H9 (cell line): ENCODE measurements at regions not wholly inside any gene's neighbourhood (a gene's known extent, or its start where the extent isn't known, plus 50 kb on each side); places are given as distances from the start of the nearest gene placed in this dataset.

Experiments used
- DNase-seq: peaks from one replicate; pipeline ENCODE4 v3.0.0-alpha.2; 2017
- H2AFZ ChIP-seq: one replicate; pipeline ENCODE4 v1.6.1; 2013; ENCODE audit warnings: mild to moderate bottlenecking, low read length, control low read depth, moderate library complexity
- H2AK5ac ChIP-seq: 2 replicates; pipeline ENCODE4 v1.6.1; 2013; ENCODE audit warnings: low read length, control low read depth, mixed read lengths; ENCODE audit not compliant: insufficient read length
- H2BK120ac ChIP-seq: one replicate; pipeline ENCODE4 v1.6.1; 2013; ENCODE audit warnings: low read depth, mild to moderate bottlenecking, low read length, control low read depth, inconsistent platforms; ENCODE audit not compliant: poor library complexity, severe bottlenecking
- H2BK12ac ChIP-seq: 2 replicates; pipeline ENCODE4 v1.6.1; 2013; ENCODE audit warnings: low read length, control low read depth, mixed read lengths, low read depth; ENCODE audit not compliant: insufficient read length
- H2BK15ac ChIP-seq: 2 replicates; pipeline ENCODE4 v1.6.1; 2013; ENCODE audit warnings: low read depth, low read length, control low read depth
- H2BK20ac ChIP-seq: one replicate; pipeline ENCODE4 v1.6.1; 2013; ENCODE audit warnings: low read depth, mild to moderate bottlenecking, low read length, control low read depth, inconsistent platforms; ENCODE audit not compliant: poor library complexity, severe bottlenecking
- H2BK5ac ChIP-seq: 2 replicates; pipeline ENCODE4 v1.6.1; 2013; ENCODE audit warnings: low read length, control low read depth, mixed read lengths; ENCODE audit not compliant: insufficient read length
- H3K14ac ChIP-seq: 2 replicates; pipeline ENCODE4 v1.6.1; 2013; ENCODE audit warnings: low read length, control low read depth; ENCODE audit not compliant: insufficient read depth
- H3K18ac ChIP-seq: 2 replicates; pipeline ENCODE4 v1.6.1; 2013; ENCODE audit warnings: low read depth, mild to moderate bottlenecking, mixed read lengths, low read length, control low read depth; ENCODE audit not compliant: insufficient read length
- H3K23ac ChIP-seq: 2 replicates; pipeline ENCODE4 v1.6.1; 2013; ENCODE audit warnings: low read length, control low read depth, mixed read lengths, low read depth; ENCODE audit not compliant: insufficient read length
- H3K23me2 ChIP-seq: 2 replicates; pipeline ENCODE4 v1.6.1; 2013; ENCODE audit warnings: low read depth, mild to moderate bottlenecking, mixed read lengths, low read length, control low read depth; ENCODE audit not compliant: insufficient read length, poor library complexity, severe bottlenecking
- H3K27ac ChIP-seq: 2 replicates; pipeline ENCODE4 v1.5.1; 2013; ENCODE audit warnings: low read length, control low read depth, mixed read lengths, low read depth; ENCODE audit not compliant: insufficient read length
- H3K27me3 ChIP-seq: 2 replicates; pipeline ENCODE4 v1.6.1; 2013; ENCODE audit warnings: low read length, control low read depth, inconsistent platforms; ENCODE audit not compliant: insufficient read depth
- H3K4ac ChIP-seq: 2 replicates; pipeline ENCODE4 v1.6.1; 2013; ENCODE audit warnings: low read depth, mild to moderate bottlenecking, control low read depth, inconsistent platforms, low read length, moderate library complexity
- H3K4me1 ChIP-seq: 2 replicates; pipeline ENCODE4 v1.6.1; 2013; ENCODE audit warnings: low read length, control low read depth, inconsistent platforms; ENCODE audit not compliant: insufficient read depth
- H3K4me2 ChIP-seq: 2 replicates; pipeline ENCODE4 v1.6.1; 2013; ENCODE audit warnings: low read length, control low read depth, mixed read lengths; ENCODE audit not compliant: insufficient read length, insufficient read depth
- H3K56ac ChIP-seq: 2 replicates; pipeline ENCODE4 v1.6.1; 2013; ENCODE audit warnings: low read depth, mild to moderate bottlenecking, mixed read lengths, low read length, control low read depth; ENCODE audit not compliant: insufficient read length
- H3K79me1 ChIP-seq: 2 replicates; pipeline ENCODE4 v1.6.1; 2013; ENCODE audit warnings: low read depth, mild to moderate bottlenecking, moderate library complexity, low read length, control low read depth, inconsistent platforms; ENCODE audit not compliant: insufficient read depth, poor library complexity, severe bottlenecking
- H3K79me2 ChIP-seq: 2 replicates; pipeline ENCODE4 v1.6.1; 2013; ENCODE audit warnings: low read length, control low read depth, inconsistent platforms; ENCODE audit not compliant: insufficient read depth
- H3K9ac ChIP-seq: 2 replicates; pipeline ENCODE4 v1.6.1; 2013; ENCODE audit warnings: low read length, control low read depth, mixed read lengths; ENCODE audit not compliant: insufficient read length; ENCODE audit errors: extremely low read depth
- H3K9me3 ChIP-seq: one replicate; pipeline ENCODE4 v1.6.1; 2013; ENCODE audit warnings: low read depth, low read length, inconsistent platforms; ENCODE audit not compliant: control insufficient read depth
- H3T11ph ChIP-seq: one replicate; pipeline ENCODE4 v1.6.1; 2013; ENCODE audit warnings: mild to moderate bottlenecking, low read length, control low read depth, inconsistent platforms
- H4K20me1 ChIP-seq: one replicate; pipeline ENCODE4 v1.6.1; 2013; ENCODE audit not compliant: control insufficient read depth, insufficient read length, insufficient read depth
- H4K5ac ChIP-seq: 2 replicates; pipeline ENCODE4 v1.6.1; 2013; ENCODE audit warnings: low read depth, mild to moderate bottlenecking, mixed read lengths, low read length, control low read depth; ENCODE audit not compliant: insufficient read length
- H4K8ac ChIP-seq: replicated peaks from 2 replicates; pipeline ENCODE4 v1.6.1; 2013; ENCODE audit warnings: low read length, control low read depth, mixed read lengths, low read depth; ENCODE audit not compliant: insufficient read length
- H4K91ac ChIP-seq: 2 replicates; pipeline ENCODE4 v1.6.1; 2013; ENCODE audit warnings: low read depth, mild to moderate bottlenecking, moderate library complexity, mixed read lengths, low read length, control low read depth; ENCODE audit not compliant: insufficient read length
- H3K27ac Mint-ChIP-seq, 3 experiments: 2 replicates in 2 of 3; 3 replicates in 1 of 3; pipeline ENCODE4 v1.8.0; 2020 to 2021; ENCODE audit warnings: mixed read lengths in 3 of 3, mild to moderate bottlenecking in 1 of 3, moderate library complexity in 1 of 3
- H3K27me3 Mint-ChIP-seq: 2 replicates; pipeline ENCODE4 v1.8.0; 2021; ENCODE audit warnings: low read depth, mild to moderate bottlenecking, moderate library complexity, mixed read lengths
- H3K36me3 Mint-ChIP-seq, 3 experiments: 2 replicates in 2 of 3; 3 replicates in 1 of 3; pipeline ENCODE4 v1.8.0; 2020 to 2021; ENCODE audit warnings: low read depth in 3 of 3, mixed read lengths in 3 of 3; ENCODE audit not compliant: insufficient read depth in 1 of 3
- H3K4me1 Mint-ChIP-seq, 2 experiments: 2 replicates each; pipeline ENCODE4 v1.8.0; 2020; ENCODE audit warnings: mixed read lengths in 2 of 2
- H3K4me3 Mint-ChIP-seq, 2 experiments: 2 replicates in 1 of 2; 3 replicates in 1 of 2; pipeline ENCODE4 v1.8.0; 2020 to 2021; ENCODE audit warnings: mild to moderate bottlenecking in 2 of 2, mixed read lengths in 2 of 2, moderate library complexity in 1 of 2
- H3K9me3 Mint-ChIP-seq, 2 experiments: 2 replicates in 1 of 2; 3 replicates in 1 of 2; pipeline ENCODE4 v1.8.0; 2020; ENCODE audit warnings: mild to moderate bottlenecking in 2 of 2, mixed read lengths in 2 of 2, moderate library complexity in 1 of 2
- WGBS: extraction: QIAGEN DNeasy Blood & Tissue Kit; methylation state at CpG from one replicate; pipeline ENCODE4 v1.1.7; 2013; ENCODE audit warnings: missing lambda C conversion rate, low lambda C conversion rate, mixed read lengths; ENCODE audit not compliant: insufficient read length; ENCODE audit errors: extremely low coverage; 5-methylcytosine and 5-hydroxymethylcytosine counted together
- TF ChIP-seq, protein P1 (sequence below): fragments of 200-600 bp; sonication (generic); conservative IDR thresholded peaks from 3 replicates; pipeline ENCODE4 v1.8.0; 2021; ENCODE audit warnings: antibody characterized with exemption, mild to moderate bottlenecking

GRCh38 chr18:54710074-54710899 is 118.0 kb upstream of the RAB27B start:
- Histone ChIP-seq H3T11ph (no peak overlapping the region), H3K23ac (no peak overlapping the region), H3K23me2 (no peaks in the 10 kb centered on the region), H3K9ac (no peak overlapping the region), H3K18ac (no peak overlapping the region), H2BK15ac (no peak overlapping the region), H2AK5ac (no peak overlapping the region), H2BK120ac (no peak overlapping the region), H3K56ac (no peak overlapping the region), H4K20me1 (no peaks in the 10 kb centered on the region), H3K27me3 (no peaks in the 10 kb centered on the region), H2BK12ac (no peak overlapping the region), H3K4me1 (no peaks in the 10 kb centered on the region), H3K79me1 (no peaks in the 10 kb centered on the region), H4K5ac (no peak overlapping the region), H4K91ac (no peak overlapping the region), H3K9me3 (no peaks in the 10 kb centered on the region), H3K4ac (no peak overlapping the region), H2BK5ac (no peak overlapping the region), H3K79me2 (no peaks in the 10 kb centered on the region), H3K14ac (no peak overlapping the region), H2BK20ac (no peak overlapping the region), H2AFZ (no peak overlapping the region), H3K27ac (no peak overlapping the region), H3K4me2 (no peak overlapping the region), H4K8ac (no peak overlapping the region)
- Mint-ChIP-seq H3K27me3 (no peaks in the 10 kb centered on the region), H3K36me3 (no peaks in the 10 kb centered on the region; a peak in 1 of 7 replicates), H3K9me3 (peaks cover 4% of the 10 kb centered on the region in 2 experiments; a peak in 2 of 5 replicates), H3K4me1 (no peaks in the 10 kb centered on the region), H3K4me3 (no peak overlapping the region), H3K27ac (peak overlapping the region in 1 of 3 experiments; percentile 18; a peak in 2 of 7 replicates)
- WGBS = no CpG with 5 or more reads among the region's 8 CpGs
- TF ChIP-seq, protein P1, sequence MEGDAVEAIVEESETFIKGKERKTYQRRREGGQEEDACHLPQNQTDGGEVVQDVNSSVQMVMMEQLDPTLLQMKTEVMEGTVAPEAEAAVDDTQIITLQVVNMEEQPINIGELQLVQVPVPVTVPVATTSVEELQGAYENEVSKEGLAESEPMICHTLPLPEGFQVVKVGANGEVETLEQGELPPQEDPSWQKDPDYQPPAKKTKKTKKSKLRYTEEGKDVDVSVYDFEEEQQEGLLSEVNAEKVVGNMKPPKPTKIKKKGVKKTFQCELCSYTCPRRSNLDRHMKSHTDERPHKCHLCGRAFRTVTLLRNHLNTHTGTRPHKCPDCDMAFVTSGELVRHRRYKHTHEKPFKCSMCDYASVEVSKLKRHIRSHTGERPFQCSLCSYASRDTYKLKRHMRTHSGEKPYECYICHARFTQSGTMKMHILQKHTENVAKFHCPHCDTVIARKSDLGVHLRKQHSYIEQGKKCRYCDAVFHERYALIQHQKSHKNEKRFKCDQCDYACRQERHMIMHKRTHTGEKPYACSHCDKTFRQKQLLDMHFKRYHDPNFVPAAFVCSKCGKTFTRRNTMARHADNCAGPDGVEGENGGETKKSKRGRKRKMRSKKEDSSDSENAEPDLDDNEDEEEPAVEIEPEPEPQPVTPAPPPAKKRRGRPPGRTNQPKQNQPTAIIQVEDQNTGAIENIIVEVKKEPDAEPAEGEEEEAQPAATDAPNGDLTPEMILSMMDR = no peak
- no peak for DNase-seq
